H9 (cell line): ENCODE measurements at regions not wholly inside any gene's neighbourhood (a gene's known extent, or its start where the extent isn't known, plus 50 kb on each side); places are given as distances from the start of the nearest gene placed in this dataset.

Source experiments
- DNase-seq: peaks from one replicate; pipeline ENCODE4 v3.0.0-alpha.2; 2017
- H2AFZ ChIP-seq: one replicate; pipeline ENCODE4 v1.6.1; 2013; ENCODE audit warnings: mild to moderate bottlenecking, low read length, control low read depth, moderate library complexity
- H2AK5ac ChIP-seq: 2 replicates; pipeline ENCODE4 v1.6.1; 2013; ENCODE audit warnings: low read length, control low read depth, mixed read lengths; ENCODE audit not compliant: insufficient read length
- H2BK120ac ChIP-seq: one replicate; pipeline ENCODE4 v1.6.1; 2013; ENCODE audit warnings: low read depth, mild to moderate bottlenecking, low read length, control low read depth, inconsistent platforms; ENCODE audit not compliant: poor library complexity, severe bottlenecking
- H2BK12ac ChIP-seq: 2 replicates; pipeline ENCODE4 v1.6.1; 2013; ENCODE audit warnings: low read length, control low read depth, mixed read lengths, low read depth; ENCODE audit not compliant: insufficient read length
- H2BK15ac ChIP-seq: 2 replicates; pipeline ENCODE4 v1.6.1; 2013; ENCODE audit warnings: low read depth, low read length, control low read depth
- H2BK20ac ChIP-seq: one replicate; pipeline ENCODE4 v1.6.1; 2013; ENCODE audit warnings: low read depth, mild to moderate bottlenecking, low read length, control low read depth, inconsistent platforms; ENCODE audit not compliant: poor library complexity, severe bottlenecking
- H2BK5ac ChIP-seq: 2 replicates; pipeline ENCODE4 v1.6.1; 2013; ENCODE audit warnings: low read length, control low read depth, mixed read lengths; ENCODE audit not compliant: insufficient read length
- H3K14ac ChIP-seq: 2 replicates; pipeline ENCODE4 v1.6.1; 2013; ENCODE audit warnings: low read length, control low read depth; ENCODE audit not compliant: insufficient read depth
- H3K18ac ChIP-seq: 2 replicates; pipeline ENCODE4 v1.6.1; 2013; ENCODE audit warnings: low read depth, mild to moderate bottlenecking, mixed read lengths, low read length, control low read depth; ENCODE audit not compliant: insufficient read length
- H3K23ac ChIP-seq: 2 replicates; pipeline ENCODE4 v1.6.1; 2013; ENCODE audit warnings: low read length, control low read depth, mixed read lengths, low read depth; ENCODE audit not compliant: insufficient read length
- H3K23me2 ChIP-seq: 2 replicates; pipeline ENCODE4 v1.6.1; 2013; ENCODE audit warnings: low read depth, mild to moderate bottlenecking, mixed read lengths, low read length, control low read depth; ENCODE audit not compliant: insufficient read length, poor library complexity, severe bottlenecking
- H3K27ac ChIP-seq: 2 replicates; pipeline ENCODE4 v1.5.1; 2013; ENCODE audit warnings: low read length, control low read depth, mixed read lengths, low read depth; ENCODE audit not compliant: insufficient read length
- H3K27me3 ChIP-seq: 2 replicates; pipeline ENCODE4 v1.6.1; 2013; ENCODE audit warnings: low read length, control low read depth, inconsistent platforms; ENCODE audit not compliant: insufficient read depth
- H3K4ac ChIP-seq: 2 replicates; pipeline ENCODE4 v1.6.1; 2013; ENCODE audit warnings: low read depth, mild to moderate bottlenecking, control low read depth, inconsistent platforms, low read length, moderate library complexity
- H3K4me1 ChIP-seq: 2 replicates; pipeline ENCODE4 v1.6.1; 2013; ENCODE audit warnings: low read length, control low read depth, inconsistent platforms; ENCODE audit not compliant: insufficient read depth
- H3K4me2 ChIP-seq: 2 replicates; pipeline ENCODE4 v1.6.1; 2013; ENCODE audit warnings: low read length, control low read depth, mixed read lengths; ENCODE audit not compliant: insufficient read length, insufficient read depth
- H3K56ac ChIP-seq: 2 replicates; pipeline ENCODE4 v1.6.1; 2013; ENCODE audit warnings: low read depth, mild to moderate bottlenecking, mixed read lengths, low read length, control low read depth; ENCODE audit not compliant: insufficient read length
- H3K79me1 ChIP-seq: 2 replicates; pipeline ENCODE4 v1.6.1; 2013; ENCODE audit warnings: low read depth, mild to moderate bottlenecking, moderate library complexity, low read length, control low read depth, inconsistent platforms; ENCODE audit not compliant: insufficient read depth, poor library complexity, severe bottlenecking
- H3K79me2 ChIP-seq: 2 replicates; pipeline ENCODE4 v1.6.1; 2013; ENCODE audit warnings: low read length, control low read depth, inconsistent platforms; ENCODE audit not compliant: insufficient read depth
- H3K9ac ChIP-seq: 2 replicates; pipeline ENCODE4 v1.6.1; 2013; ENCODE audit warnings: low read length, control low read depth, mixed read lengths; ENCODE audit not compliant: insufficient read length; ENCODE audit errors: extremely low read depth
- H3K9me3 ChIP-seq: one replicate; pipeline ENCODE4 v1.6.1; 2013; ENCODE audit warnings: low read depth, low read length, inconsistent platforms; ENCODE audit not compliant: control insufficient read depth
- H3T11ph ChIP-seq: one replicate; pipeline ENCODE4 v1.6.1; 2013; ENCODE audit warnings: mild to moderate bottlenecking, low read length, control low read depth, inconsistent platforms
- H4K20me1 ChIP-seq: one replicate; pipeline ENCODE4 v1.6.1; 2013; ENCODE audit not compliant: control insufficient read depth, insufficient read length, insufficient read depth
- H4K5ac ChIP-seq: 2 replicates; pipeline ENCODE4 v1.6.1; 2013; ENCODE audit warnings: low read depth, mild to moderate bottlenecking, mixed read lengths, low read length, control low read depth; ENCODE audit not compliant: insufficient read length
- H4K8ac ChIP-seq: replicated peaks from 2 replicates; pipeline ENCODE4 v1.6.1; 2013; ENCODE audit warnings: low read length, control low read depth, mixed read lengths, low read depth; ENCODE audit not compliant: insufficient read length
- H4K91ac ChIP-seq: 2 replicates; pipeline ENCODE4 v1.6.1; 2013; ENCODE audit warnings: low read depth, mild to moderate bottlenecking, moderate library complexity, mixed read lengths, low read length, control low read depth; ENCODE audit not compliant: insufficient read length
- H3K27ac Mint-ChIP-seq, 3 experiments: 2 replicates in 2 of 3; 3 replicates in 1 of 3; pipeline ENCODE4 v1.8.0; 2020 to 2021; ENCODE audit warnings: mixed read lengths in 3 of 3, mild to moderate bottlenecking in 1 of 3, moderate library complexity in 1 of 3
- H3K27me3 Mint-ChIP-seq: 2 replicates; pipeline ENCODE4 v1.8.0; 2021; ENCODE audit warnings: low read depth, mild to moderate bottlenecking, moderate library complexity, mixed read lengths
- H3K36me3 Mint-ChIP-seq, 3 experiments: 2 replicates in 2 of 3; 3 replicates in 1 of 3; pipeline ENCODE4 v1.8.0; 2020 to 2021; ENCODE audit warnings: low read depth in 3 of 3, mixed read lengths in 3 of 3; ENCODE audit not compliant: insufficient read depth in 1 of 3
- H3K4me1 Mint-ChIP-seq, 2 experiments: 2 replicates each; pipeline ENCODE4 v1.8.0; 2020; ENCODE audit warnings: mixed read lengths in 2 of 2
- H3K4me3 Mint-ChIP-seq, 2 experiments: 2 replicates in 1 of 2; 3 replicates in 1 of 2; pipeline ENCODE4 v1.8.0; 2020 to 2021; ENCODE audit warnings: mild to moderate bottlenecking in 2 of 2, mixed read lengths in 2 of 2, moderate library complexity in 1 of 2
- H3K9me3 Mint-ChIP-seq, 2 experiments: 2 replicates in 1 of 2; 3 replicates in 1 of 2; pipeline ENCODE4 v1.8.0; 2020; ENCODE audit warnings: mild to moderate bottlenecking in 2 of 2, mixed read lengths in 2 of 2, moderate library complexity in 1 of 2
- CTCF ChIP-seq: fragments of 200-600 bp; sonication (generic); conservative IDR thresholded peaks from 3 replicates; pipeline ENCODE4 v1.8.0; 2021; ENCODE audit warnings: antibody characterized with exemption, mild to moderate bottlenecking
- whole genome bisulfite sequencing: extraction: QIAGEN DNeasy Blood & Tissue Kit; methylation state at CpG from one replicate; pipeline ENCODE4 v1.1.7; 2013; ENCODE audit warnings: missing lambda C conversion rate, low lambda C conversion rate, mixed read lengths; ENCODE audit not compliant: insufficient read length; ENCODE audit errors: extremely low coverage; 5-methylcytosine and 5-hydroxymethylcytosine counted together

DNA sequence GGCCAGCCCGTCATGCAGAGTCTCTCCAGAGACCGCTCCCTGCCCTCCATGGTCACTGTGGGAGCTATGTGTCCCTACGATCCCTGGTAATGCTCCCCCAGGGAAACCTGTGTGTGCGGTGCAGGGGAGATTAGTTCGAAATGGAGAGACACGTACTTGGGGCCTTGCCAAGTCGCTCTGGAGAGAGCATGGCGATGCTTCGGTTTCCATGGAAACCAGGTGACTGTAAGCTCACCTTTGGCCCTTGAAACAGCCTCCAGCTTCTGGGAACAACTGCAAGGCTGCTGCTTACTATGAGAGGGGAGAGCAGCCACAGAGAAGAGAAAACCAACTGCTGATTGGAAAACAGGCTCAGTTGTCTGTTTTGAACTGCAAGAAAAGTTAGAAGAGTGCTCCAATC is 879.7 kb upstream of the EEF2KMT start:
- Histone ChIP-seq H3K9ac (no peak overlapping the region), H4K20me1 (no peaks in the 10 kb centered on the region), H4K91ac (no peak overlapping the region), H2AK5ac (no peak overlapping the region), H2BK12ac (no peak overlapping the region), H3K4me1 (peaks cover 6% of the 10 kb centered on the region; the same call in 1 of the 2 replicates), H3K56ac (no peak overlapping the region), H2BK120ac (no peak overlapping the region), H3K23me2 (peaks cover 2% of the 10 kb centered on the region), H3K79me1 (no peaks in the 10 kb centered on the region), H3K14ac (no peak overlapping the region), H2BK15ac (no peak overlapping the region), H3K4ac (no peak overlapping the region), H3T11ph (no peak overlapping the region), H4K8ac (no peak overlapping the region), H2AFZ (no peak overlapping the region), H4K5ac (no peak overlapping the region), H3K27ac (no peak overlapping the region), H3K9me3 (no peaks in the 10 kb centered on the region), H2BK5ac (no peak overlapping the region), H3K23ac (no peak overlapping the region), H3K18ac (no peak overlapping the region), H3K27me3 (no peaks in the 10 kb centered on the region), H3K4me2 (no peak overlapping the region), H3K79me2 (no peaks in the 10 kb centered on the region; the same call in 1 of the 2 replicates), H2BK20ac (no peak overlapping the region)
- no CpG with 5 or more reads among the region's 9 CpGs for WGBS
- no peak overlapping the region for H3K4me3 Mint-ChIP-seq
- no peaks in the 10 kb centered on the region; a peak in 1 of 7 replicates for H3K36me3 Mint-ChIP-seq
- peaks cover 7% of the 10 kb centered on the region for H3K27me3 Mint-ChIP-seq
- TF ChIP-seq CTCF = no peak
- no peak overlapping the region for H3K27ac Mint-ChIP-seq
- DNase-seq = no peak
- peaks cover 16 to 19% of the 10 kb centered on the region in 2 experiments for H3K4me1 Mint-ChIP-seq
- no peaks in the 10 kb centered on the region for H3K9me3 Mint-ChIP-seq
